ENCODE measurements at regions not wholly inside any gene's neighbourhood (a gene's known extent, or its start where the extent isn't known, plus 50 kb on each side); places are given as distances from the start of the nearest gene placed in this dataset.

DNA sequence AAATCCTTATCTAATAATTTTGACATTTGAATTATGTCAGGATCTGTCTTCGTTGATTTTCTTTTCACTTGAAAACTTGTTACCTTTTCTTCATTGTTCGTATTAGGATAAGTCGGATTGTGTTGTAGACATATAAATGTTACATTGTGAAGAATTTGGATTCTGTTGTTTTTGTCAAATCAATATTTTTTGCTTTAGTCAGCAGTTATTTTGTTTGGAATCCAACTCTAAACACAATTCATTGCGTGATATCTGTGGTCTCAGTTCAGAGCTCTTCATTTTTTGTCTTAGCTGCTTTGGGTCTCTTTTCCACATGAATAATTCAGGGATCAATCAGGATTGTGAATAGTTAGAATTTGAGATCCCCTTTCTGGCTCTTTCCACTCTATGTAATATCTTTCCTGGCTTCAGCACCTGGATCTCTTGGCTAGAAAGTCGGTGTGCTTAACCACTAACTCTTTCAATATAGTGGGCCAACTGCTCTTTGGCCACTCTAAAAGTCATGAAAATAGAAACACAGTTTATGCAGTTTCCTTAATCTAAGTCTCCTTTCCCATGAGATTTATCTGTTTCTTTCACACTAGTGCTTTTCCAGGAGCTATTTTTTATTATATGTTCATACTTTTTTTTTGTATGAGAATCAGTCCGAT is 2494.2 kb upstream of the PCDH20 start:
- no peak for TF ChIP-seq ZFX (IDR thresholded peaks at IDR 0.05; ENCODE audit: borderline replicate concordance)
- TF ChIP-seq, protein P1, sequence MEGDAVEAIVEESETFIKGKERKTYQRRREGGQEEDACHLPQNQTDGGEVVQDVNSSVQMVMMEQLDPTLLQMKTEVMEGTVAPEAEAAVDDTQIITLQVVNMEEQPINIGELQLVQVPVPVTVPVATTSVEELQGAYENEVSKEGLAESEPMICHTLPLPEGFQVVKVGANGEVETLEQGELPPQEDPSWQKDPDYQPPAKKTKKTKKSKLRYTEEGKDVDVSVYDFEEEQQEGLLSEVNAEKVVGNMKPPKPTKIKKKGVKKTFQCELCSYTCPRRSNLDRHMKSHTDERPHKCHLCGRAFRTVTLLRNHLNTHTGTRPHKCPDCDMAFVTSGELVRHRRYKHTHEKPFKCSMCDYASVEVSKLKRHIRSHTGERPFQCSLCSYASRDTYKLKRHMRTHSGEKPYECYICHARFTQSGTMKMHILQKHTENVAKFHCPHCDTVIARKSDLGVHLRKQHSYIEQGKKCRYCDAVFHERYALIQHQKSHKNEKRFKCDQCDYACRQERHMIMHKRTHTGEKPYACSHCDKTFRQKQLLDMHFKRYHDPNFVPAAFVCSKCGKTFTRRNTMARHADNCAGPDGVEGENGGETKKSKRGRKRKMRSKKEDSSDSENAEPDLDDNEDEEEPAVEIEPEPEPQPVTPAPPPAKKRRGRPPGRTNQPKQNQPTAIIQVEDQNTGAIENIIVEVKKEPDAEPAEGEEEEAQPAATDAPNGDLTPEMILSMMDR (IDR thresholded peaks at IDR 0.05): no peak
- no peak overlapping the region for H3K27ac ChIP-seq

DNA sequence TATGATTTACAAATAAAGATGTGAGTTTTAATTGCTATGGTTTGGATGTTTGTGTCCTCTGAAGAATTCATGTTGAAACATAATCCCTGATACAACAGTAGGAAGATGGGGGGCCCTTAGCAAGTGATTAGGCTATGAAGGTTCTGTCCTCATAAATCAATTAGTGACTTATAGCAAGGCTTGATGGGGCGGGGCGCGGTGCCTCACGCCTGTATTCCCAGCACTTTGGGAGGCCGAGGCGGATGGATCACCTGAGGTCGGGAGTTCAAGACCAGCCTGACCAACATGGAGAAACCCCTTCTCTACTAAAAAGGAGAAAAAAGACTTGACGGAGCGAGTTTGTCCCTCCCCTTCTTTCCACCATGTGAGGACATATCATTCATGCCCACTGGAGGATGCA is 2486.5 kb upstream of the PCDH20 start:
- no peak overlapping the region for H3K27ac ChIP-seq
- TF ChIP-seq ZFX (IDR thresholded peaks at IDR 0.05; ENCODE audit: borderline replicate concordance): no peak
- TF ChIP-seq, protein P1 (IDR thresholded peaks at IDR 0.05): no peak

DNA sequence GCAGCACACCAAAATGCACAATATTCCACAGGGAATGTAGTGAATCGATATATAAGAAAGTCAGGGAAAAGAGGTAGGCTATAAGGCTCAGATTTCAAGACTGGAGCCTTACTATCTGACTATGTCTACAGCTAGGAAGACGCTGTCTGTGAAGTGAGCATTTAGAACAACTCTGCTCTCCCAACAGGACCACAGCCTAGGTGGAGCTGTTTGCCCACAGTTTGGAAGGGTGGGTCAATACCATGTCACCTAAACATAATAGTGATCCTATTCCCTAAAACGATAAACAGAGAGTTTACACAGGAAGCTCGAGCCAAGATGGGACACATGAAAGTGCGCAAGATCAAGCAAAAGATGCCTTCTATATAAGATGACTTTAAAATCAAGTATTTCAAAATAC is 2486.0 kb upstream of the PCDH20 start:
- no peak overlapping the region for H3K27ac ChIP-seq
- TF ChIP-seq ZFX (IDR thresholded peaks at IDR 0.05; ENCODE audit: borderline replicate concordance): no peak
- TF ChIP-seq, protein P1 (IDR thresholded peaks at IDR 0.05): no peak

DNA sequence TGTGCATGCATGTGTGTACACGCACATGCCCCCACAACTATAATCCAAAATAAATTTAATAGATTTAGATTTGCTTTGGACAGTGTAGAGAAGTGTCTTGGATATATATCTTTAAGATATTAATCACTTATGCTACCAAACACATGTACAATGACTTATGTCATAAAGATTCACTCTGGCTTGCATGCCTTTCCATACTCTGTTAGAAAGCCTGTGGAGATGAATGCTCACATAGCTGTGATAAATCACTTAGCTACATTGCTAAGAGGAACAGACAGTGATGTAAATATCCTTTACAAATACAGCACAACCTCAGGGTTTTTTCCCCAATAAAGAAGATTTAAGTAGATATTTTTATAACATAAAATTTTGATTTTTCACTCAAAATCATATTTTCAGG is 2484.8 kb upstream of the PCDH20 start:
- TF ChIP-seq, protein P1 (IDR thresholded peaks at IDR 0.05): no peak
- no peak for TF ChIP-seq ZFX (IDR thresholded peaks at IDR 0.05; ENCODE audit: borderline replicate concordance)
- H3K27ac ChIP-seq: no peak overlapping the region

DNA sequence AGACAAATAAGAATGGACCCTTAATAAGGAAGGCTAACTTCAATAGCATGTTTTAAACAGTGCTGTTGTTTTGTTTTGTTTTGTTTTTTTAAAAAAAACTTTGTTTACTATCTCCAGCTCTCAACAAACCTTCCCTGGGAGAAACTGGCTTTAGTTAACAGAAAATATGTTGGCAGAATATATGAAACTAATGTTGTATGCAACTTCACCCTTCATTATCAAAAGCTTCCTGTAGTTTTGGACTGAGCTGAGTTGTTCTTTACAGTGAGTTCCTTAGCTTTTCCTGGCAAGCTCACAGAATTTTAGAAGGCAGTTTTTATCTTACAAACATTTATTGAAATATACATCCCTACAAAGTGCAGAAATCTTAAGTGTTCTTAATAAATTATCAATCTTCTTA is 2480.7 kb upstream of the PCDH20 start:
- no peak overlapping the region for H3K27ac ChIP-seq
- no peak for TF ChIP-seq ZFX (IDR thresholded peaks at IDR 0.05; ENCODE audit: borderline replicate concordance)
- TF ChIP-seq, protein P1 (IDR thresholded peaks at IDR 0.05): no peak

DNA sequence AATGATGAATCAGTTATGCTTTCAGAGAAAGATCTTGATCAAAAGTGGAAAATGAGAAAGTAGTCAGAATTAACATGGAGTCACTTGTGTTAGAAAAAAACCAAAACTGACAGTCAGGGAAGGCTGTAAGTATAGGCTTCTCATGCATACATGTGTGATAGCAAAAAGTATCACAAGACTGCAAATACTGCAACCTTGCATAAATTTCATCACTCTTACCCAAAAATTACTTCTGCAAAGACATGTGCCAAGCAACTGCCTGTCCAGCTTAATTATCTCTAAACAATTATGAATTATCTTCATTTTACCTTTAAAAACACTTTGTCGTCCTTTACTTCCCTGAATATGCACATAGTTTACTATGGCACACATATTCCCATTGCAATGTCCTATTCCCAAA is 2466.4 kb upstream of the PCDH20 start:
- TF ChIP-seq ZFX (IDR thresholded peaks at IDR 0.05; ENCODE audit: borderline replicate concordance): no peak
- TF ChIP-seq, protein P1 (IDR thresholded peaks at IDR 0.05): no peak

DNA sequence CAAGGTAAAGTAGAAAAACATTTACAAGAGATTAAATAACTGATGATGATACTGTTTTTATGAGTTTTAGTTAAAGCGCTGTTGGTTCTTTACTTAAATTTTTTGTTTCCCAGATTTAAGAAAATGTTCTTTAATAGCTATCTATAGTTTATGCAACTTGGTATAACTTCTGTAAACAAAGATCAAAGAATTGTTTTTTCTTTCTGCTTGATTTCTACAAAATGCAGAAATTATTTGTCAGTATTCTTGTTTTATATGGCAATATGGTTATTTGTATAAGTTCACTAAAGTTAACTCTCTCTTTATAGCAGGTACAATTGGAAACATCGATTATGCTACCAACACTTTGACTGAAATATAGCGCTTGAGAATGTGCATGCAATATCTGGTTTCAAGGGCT is 2465.1 kb upstream of the PCDH20 start:
- H3K27ac ChIP-seq: no peak overlapping the region
- no peak for TF ChIP-seq ZFX (IDR thresholded peaks at IDR 0.05; ENCODE audit: borderline replicate concordance)
- TF ChIP-seq, protein P1 (IDR thresholded peaks at IDR 0.05): no peak

More for the DNA sequence above, 2466.4 kb upstream of the PCDH20 start:
- no peak overlapping the region for H3K27ac ChIP-seq

Data from 22Rv1 (cell line).